ENCODE measurements at regions not wholly inside any gene's neighbourhood (a gene's known extent, or its start where the extent isn't known, plus 50 kb on each side); places are given as distances from the start of the nearest gene placed in this dataset.

DNA sequence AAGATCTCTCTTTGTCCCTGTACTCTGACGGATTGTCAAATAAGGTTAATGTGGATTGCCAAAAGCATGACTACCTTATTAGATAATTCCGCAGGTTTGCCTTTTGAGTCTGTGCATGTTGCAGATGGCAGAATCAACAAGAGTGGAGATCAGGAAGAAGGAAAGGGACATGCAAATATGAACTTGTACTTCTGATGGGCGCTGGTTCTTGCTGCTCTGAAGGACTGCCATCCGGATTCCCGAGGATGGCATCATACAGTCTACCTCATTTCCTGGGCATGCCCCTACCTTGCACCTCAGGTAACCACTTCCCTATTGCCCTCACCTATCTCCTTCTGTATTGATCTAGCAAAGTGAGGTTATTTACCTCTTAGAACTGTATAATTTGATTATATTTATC is 504.2 kb downstream of the ACTL7B start:
- no peak for DNase-seq (ENCODE audit: low spot score)

GRCh38 chr9:108347463-108348188 is 508.2 kb downstream of the ACTL7B start:
- no peak for DNase-seq (ENCODE audit: low spot score)

- DNase-seq (ENCODE audit: low spot score) = no peak
Measured at GRCh38 chr9:108345826-108346225, 510.0 kb downstream of the ACTL7B start.

DNA sequence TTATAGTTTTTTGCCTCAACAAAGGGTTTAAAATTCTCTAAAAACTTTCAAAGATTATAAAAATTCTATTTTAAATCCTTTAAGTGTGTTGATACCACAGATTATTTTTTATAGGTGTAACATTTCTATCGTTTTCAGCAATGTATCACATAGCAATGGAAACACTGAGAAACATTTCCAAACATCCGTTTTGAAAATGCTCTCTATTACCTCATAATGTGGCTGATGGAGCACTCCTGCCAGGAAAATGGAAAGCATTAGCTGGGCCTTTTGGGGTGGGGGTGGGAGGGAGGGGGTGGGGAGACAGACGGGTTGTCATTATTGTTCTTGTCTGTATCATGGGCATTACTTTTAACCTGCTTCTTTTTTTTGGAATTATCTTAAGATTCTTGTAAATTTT is 516.5 kb downstream of the ACTL7B start:
- DNase-seq (ENCODE audit: low spot score) = no peak

DNA sequence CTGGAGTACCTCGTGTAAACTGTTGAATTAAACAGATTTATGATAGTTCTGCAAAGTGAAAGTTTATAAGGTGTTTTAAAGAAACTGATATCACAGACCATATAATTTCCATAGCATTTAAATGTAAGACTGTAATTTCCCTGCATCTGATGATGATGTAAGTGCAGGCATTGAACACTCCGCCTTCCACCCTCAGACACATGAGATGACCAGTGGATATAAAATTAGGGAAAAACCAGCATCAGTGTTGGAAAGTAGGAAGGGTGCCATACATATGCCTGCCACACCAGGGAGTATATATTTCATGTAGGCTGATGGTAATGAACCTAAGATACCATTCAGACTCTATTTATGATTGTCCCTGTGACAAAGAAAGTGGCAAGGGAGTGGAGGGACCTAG is 519.2 kb downstream of the ACTL7B start:
- DNase-seq (ENCODE audit: low spot score) = no peak

GRCh38 chr9:108333530-108333983 is 522.2 kb downstream of the ACTL7B start:
- no peak for DNase-seq (ENCODE audit: low spot score)

GRCh38 chr9:108331596-108331995 is 524.2 kb downstream of the ACTL7B start:
- DNase-seq (ENCODE audit: low spot score) = no peak

- no peak for DNase-seq (ENCODE audit: low spot score)
Measured at GRCh38 chr9:108325406-108325805, 530.4 kb downstream of the ACTL7B start.

DNA sequence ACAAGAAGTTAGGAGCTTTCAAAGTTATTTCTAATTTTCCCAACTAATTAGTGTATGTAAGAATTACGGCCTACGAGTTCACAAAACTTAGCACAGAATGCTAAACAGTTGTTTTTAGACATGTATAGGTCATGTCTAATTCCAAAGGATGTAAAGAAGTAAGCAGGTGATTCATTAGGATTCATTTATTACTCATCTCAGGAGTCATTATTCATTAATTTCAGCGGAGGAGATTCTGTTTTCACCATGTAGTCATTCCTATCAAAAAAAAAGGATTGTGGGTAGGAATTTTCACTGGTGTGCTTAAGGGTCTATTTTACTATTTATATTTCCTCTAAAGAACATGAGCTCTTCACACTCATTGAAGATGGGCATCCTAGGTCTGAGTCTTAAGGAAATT is 532.2 kb downstream of the ACTL7B start:
- no peak for DNase-seq (ENCODE audit: low spot score)

DNA sequence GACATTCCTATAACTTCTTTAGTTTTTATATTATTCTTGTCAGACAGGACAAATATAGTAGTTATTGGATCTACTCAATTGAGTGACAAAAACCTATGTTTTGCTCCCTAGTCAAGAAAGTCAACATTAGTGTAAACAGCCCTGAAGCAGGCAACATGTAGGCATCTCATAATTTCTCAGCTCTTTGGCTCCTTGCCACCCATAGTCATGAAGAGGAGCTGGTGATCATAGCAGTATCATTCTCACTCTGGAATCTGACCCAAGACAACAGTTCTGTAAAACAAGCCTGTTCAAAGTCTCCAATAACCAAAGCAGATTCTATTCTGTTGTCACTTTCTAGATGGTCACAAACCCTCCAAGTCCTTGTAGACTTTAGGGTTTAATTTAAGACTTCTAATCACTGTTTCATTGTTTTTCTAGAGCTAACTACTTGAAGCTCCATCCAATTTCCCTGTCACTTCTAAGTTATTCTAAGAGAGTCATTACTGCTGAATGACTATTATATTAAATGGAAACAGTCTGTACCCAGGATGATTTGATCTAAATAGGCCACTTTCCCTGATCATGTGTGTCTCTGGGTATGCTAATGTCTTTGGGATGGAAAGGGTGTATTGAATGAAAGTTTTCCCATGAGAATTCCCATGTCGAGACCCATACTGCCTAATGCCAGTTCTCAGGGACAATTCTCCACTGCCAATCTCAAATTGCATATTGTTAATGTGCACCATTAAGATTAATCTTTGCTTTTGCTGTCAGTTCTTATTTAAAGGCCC is 533.3 kb downstream of the ACTL7B start:
- no peak for DNase-seq (ENCODE audit: low spot score)

- no peak for DNase-seq (ENCODE audit: low spot score)
Measured at GRCh38 chr9:108316630-108317029, 539.2 kb downstream of the ACTL7B start.

GRCh38 chr9:108316066-108316465 is 539.7 kb downstream of the ACTL7B start:
- no peak for DNase-seq (ENCODE audit: low spot score)

GRCh38 chr9:108311745-108312144 is 544.0 kb downstream of the ACTL7B start:
- no peak for DNase-seq (ENCODE audit: low spot score)

- no peak for DNase-seq (ENCODE audit: low spot score)
Measured at GRCh38 chr9:108310202-108310601, 545.6 kb downstream of the ACTL7B start.

- DNase-seq (ENCODE audit: low spot score) = no peak
Measured at GRCh38 chr9:108300306-108301287, 555.2 kb downstream of the ACTL7B start.

DNA sequence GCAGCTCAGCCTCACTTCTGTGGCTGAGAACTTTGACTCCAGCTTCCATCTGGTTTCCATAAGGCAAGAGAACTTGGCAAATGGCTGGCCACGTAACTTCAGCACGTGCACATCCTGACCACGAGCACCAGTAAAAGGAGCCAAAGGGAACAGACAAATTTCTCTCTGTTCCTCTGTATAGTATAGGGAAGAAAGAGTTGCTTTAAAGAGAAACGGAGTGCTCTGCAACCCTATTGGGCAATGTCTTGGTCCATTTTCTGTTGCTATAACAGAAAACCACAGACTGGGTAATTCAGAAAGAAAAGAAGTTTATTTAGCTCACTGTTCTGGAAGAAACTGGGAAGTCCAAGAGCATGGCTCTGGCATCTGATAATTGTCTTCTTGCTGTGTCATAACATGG is 558.7 kb downstream of the ACTL7B start:
- peak; percentile 38 for DNase-seq (ENCODE audit: low spot score)

GRCh38 chr9:108296056-108296455 is 559.7 kb downstream of the ACTL7B start:
- no peak for DNase-seq (ENCODE audit: low spot score)

DNA sequence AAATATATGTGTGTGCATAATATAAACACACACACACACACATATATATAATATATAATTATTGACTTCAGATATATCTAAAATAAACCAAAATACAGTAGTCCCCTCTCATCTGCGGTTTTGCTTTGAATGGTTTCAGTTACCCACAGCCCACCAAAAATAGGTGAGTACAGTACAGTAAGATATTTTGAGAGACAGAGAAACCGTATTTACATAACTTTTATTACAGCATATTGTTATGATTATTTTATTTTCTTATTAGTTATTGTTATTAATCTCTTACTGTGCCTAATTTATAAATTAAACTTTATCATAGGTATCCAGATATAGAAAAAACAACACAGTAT is 564.2 kb downstream of the ACTL7B start:
- no peak for DNase-seq (ENCODE audit: low spot score)

DNA sequence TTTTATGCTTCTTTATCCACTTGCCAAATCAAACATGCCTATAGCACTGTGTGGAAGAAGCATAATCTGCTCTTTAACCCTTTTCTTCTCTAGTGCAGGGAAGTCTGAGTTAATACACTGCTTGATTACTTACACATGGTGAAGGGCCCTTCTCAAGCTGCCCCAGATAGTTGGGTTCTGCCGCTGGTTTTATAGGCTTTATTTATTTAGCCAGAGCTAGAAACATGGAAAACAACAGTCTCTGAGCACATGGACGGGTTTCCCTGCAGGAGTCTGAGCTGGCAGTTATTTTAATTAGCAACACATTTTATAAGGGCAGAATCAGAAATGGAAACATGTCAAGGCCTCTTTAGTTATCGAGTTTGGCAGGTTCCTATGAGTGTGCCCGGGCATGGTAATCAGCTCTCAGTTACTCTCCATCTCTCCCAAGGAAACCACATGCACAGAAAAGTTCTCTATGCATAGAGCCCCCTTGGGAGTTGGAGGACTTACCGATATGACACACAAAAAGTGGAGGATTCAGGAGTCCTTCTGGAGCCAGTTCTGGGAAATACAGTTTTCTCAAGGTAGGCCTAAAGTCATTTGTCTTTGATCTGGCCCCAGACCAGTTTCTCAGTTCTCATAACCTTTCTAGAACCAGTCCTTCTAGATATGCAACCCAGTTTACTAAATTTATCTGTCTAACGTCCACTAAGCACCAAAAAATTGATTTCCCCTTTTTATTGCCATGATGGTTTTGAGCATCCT is 564.8 kb downstream of the ACTL7B start:
- DNase-seq (ENCODE audit: low spot score) = no peak

- DNase-seq (ENCODE audit: low spot score) = no peak
Measured at GRCh38 chr9:108286638-108287206, 569.1 kb downstream of the ACTL7B start.

- no peak for DNase-seq (ENCODE audit: low spot score)
Measured at GRCh38 chr9:108283696-108284095, 572.1 kb downstream of the ACTL7B start.

Measured in mucosa of gallbladder (tissue), 1 donor.